A673 (cell line): ENCODE measurements at regions not wholly inside any gene's neighbourhood (a gene's known extent, or its start where the extent isn't known, plus 50 kb on each side); places are given as distances from the start of the nearest gene placed in this dataset.

Experiments
- CTCF ChIP-seq: fragments of 300-800, 200-600 bp; sonication (generic); conservative IDR thresholded peaks from 2 replicates; pipeline ENCODE4 v1.5.1; 2017; ENCODE audit warnings: low read depth, mild to moderate bottlenecking, antibody characterized with exemption, low read length, moderate library complexity, mixed read lengths
- EZH2 ChIP-seq: fragments of 200-600 bp; sonication (generic); IDR thresholded peaks from 2 replicates; pipeline ENCODE4 v1.6.1; 2017; ENCODE audit warnings: borderline replicate concordance, low read depth, mild to moderate bottlenecking, mixed read lengths, antibody characterized with exemption, low read length; ENCODE audit not compliant: poor library complexity, severe bottlenecking

GRCh38 chr6:27617700-27618689 is 145.1 kb upstream of the ZNF184 start:
- TF ChIP-seq CTCF (peak; percentile 38; the same call in 1 of the 2 replicates), EZH2 (no peak)
